Kidney capillary endothelial cell (primary cell): ENCODE measurements at regions not wholly inside any gene's neighbourhood (a gene's known extent, or its start where the extent isn't known, plus 50 kb on each side); places are given as distances from the start of the nearest gene placed in this dataset.
"Not testable (repeated sequence)": the region's sequence is repeated elsewhere in the genome, so short reads cannot be mapped to it uniquely, and the experiment has no call there.

Source experiments
- DNase-seq: peaks from one replicate; pipeline ENCODE4 v3.0.0-alpha.2; 2018; ENCODE audit warnings: low spot score

DNA sequence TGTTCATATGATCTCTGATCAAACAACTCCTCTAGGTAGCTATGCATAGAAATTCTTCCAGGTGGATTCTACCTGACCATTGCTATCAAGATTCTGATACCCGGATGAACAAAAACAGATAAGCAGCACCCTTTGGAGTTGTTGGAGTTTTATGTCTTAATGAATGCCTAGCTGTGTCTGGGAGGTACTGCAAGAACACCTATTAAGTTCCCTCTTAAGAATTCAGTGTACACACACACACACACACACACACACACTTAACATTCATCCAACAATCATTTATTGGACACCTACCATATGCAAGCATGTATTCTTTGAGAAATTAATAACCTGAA is 58.1 kb upstream of the FNDC3B start:
- DNase-seq = no peak

DNA sequence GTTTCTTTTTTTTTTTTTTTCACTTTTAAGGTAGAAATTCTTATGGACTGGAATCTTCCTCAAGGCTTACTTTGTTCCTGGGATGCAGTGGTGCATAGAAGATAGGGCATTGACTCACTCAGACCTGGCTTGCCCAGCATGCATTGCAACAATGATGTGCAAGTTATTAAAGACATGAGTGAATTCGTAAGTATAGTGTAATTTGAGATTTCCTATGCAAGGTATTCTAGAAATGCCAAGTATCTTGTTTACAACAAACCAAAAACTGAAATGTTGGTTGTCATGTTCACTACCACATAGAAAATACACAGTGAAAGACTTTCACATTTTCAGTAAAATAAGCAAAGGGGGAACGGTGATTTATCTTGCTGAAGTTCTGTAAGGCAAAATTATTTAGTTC is 56.5 kb upstream of the FNDC3B start:
- no peak for DNase-seq

DNA sequence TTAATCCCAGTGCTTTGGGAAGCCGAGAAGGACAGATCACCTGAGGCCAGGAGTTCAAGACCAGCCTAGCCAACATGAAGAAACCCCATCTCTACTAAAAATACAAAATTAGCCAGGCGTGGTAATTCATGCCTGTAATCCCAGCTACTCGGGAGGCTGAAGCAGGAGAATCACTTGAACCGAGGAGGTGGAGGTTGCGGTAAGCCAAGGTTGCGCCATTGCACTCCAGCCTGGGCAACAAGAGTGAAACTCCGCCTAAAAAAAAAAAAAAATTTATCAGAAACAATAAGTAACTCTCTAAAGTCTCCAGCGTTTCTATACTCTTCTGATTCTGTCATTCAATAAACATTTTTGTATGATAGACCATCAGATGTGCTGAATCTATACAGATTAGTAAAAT is 55.7 kb upstream of the FNDC3B start:
- not testable (repeated sequence) for DNase-seq

DNA sequence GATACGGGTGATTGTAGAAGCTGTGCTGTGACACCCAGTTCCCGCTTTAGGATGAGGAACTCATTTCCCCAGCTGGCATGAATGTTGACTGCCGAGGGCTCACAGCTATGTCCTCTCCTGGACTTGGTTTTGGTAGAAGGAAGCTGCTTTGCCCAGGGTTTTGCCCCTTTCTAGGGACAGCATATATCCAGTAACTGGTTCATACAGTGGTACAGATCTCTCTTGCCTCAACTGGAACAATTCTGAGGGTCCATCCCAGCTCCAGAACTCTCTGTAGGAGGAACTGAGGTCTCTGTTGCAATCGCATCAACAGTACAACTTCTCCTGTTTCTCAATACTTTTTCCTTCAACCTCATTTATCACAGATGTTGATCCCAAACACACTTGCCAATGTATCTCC is 54.5 kb upstream of the FNDC3B start:
- DNase-seq = no peak

DNA sequence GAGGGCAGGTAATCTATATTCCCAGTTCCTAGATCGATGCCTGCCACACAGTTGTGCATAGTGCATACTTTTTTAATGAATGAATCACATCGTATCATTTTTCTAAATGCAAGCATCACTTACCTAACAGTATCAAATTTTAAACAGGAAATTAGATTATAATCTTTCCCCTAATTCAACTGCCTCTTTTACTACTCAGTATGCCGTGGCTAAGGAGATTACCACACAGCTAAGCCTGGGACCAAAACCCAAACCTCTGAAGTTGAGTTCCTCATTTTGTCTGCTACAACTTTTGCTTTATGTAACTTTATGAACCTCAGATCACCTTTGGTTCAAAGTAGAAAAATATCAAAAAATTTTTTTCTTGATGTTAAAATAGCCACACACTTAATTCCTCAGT is 53.2 kb upstream of the FNDC3B start:
- no peak for DNase-seq

DNA sequence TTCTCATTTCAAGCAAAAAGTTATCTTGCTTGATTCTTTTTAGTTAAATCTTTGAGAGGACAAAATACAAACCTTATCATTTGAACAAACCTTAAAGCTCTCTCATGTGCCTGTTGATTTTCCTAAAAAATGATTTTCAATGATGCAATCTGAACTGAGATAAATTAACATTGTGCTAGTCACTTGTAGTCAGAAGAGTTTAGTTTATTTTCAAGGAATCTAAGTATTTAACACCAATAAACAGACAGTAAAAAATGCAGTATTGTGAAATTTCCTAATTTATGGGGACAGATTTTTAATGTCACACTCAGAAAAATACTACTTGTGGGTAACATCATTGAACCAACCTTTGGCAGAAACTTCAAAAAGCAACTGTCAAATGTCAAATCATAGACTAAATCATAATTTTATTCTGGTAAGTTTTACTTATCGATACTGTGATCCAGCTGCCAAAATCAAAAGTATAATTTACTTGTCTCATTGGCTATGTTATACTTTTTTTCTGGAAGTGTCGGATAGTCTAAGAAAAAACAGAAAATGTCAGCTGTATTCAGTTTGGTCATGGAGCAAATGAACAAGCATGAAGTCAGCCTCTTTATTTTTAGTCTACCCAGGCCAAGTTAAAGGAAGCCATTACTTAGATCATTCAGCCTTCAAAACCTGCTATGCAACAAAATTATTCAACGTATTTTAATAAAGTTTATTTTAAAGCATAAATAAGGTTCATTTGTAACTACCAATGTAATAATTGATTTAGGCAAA is 52.4 kb upstream of the FNDC3B start:
- no peak for DNase-seq
